RWPE2 (cell line): ENCODE measurements at regions not wholly inside any gene's neighbourhood (a gene's known extent, or its start where the extent isn't known, plus 50 kb on each side); places are given as distances from the start of the nearest gene placed in this dataset.

Experiments used
- ATAC-seq: fragments of 200-7000 bp; cut with Tn5 transposase; 3 replicates; pipeline ENCODE4 v1.9.1; 2021; ENCODE audit warnings: low read depth
- DNase-seq: peaks from one replicate; pipeline ENCODE4 v3.0.0-alpha.2; 2020; ENCODE audit warnings: low spot score
- H3K27ac ChIP-seq: fragments of 450-650 bp; 2 replicates; pipeline ENCODE4 v1.5.1; 2017; ENCODE audit warnings: mild to moderate bottlenecking; ENCODE audit not compliant: poor library complexity, severe bottlenecking
- H3K27me3 ChIP-seq: fragments of 250-450 bp; sonication (Bioruptor Pico); 2 replicates; pipeline ENCODE4 v1.5.1; 2021; ENCODE audit warnings: mild to moderate bottlenecking, moderate library complexity; ENCODE audit not compliant: insufficient read depth, poor library complexity, severe bottlenecking
- H3K36me3 ChIP-seq: fragments of 250-450 bp; sonication (Bioruptor Pico); 2 replicates; pipeline ENCODE4 v1.5.1; 2020; ENCODE audit warnings: low read depth, mild to moderate bottlenecking, moderate library complexity
- H3K4me1 ChIP-seq: fragments of 250-450 bp; sonication (Bioruptor Pico); 2 replicates; pipeline ENCODE4 v1.5.1; 2021; ENCODE audit warnings: mild to moderate bottlenecking, moderate library complexity; ENCODE audit not compliant: insufficient read depth, poor library complexity, severe bottlenecking
- H3K4me3 ChIP-seq: fragments of 250-450 bp; sonication (Bioruptor Pico); 2 replicates; pipeline ENCODE4 v1.5.1; 2021; ENCODE audit warnings: mild to moderate bottlenecking, moderate library complexity; ENCODE audit not compliant: severe bottlenecking
- H3K9me3 ChIP-seq: fragments of 250-450 bp; sonication (Bioruptor Pico); 2 replicates; pipeline ENCODE4 v1.5.1; 2021; ENCODE audit warnings: mild to moderate bottlenecking, moderate library complexity; ENCODE audit not compliant: severe bottlenecking
- CTCF ChIP-seq: fragments of 450-650 bp; IDR thresholded peaks from one replicate; pipeline ENCODE4 v1.5.1; 2017; ENCODE audit warnings: mild to moderate bottlenecking, moderate library complexity; ENCODE audit not compliant: poor library complexity, severe bottlenecking

- ATAC-seq (peak; percentile 26), DNase-seq (no peak)
- Histone ChIP-seq H3K4me1 (peaks cover 27% of the 10 kb centered on the region), H3K4me3 (no peak overlapping the region), H3K9me3 (no peaks in the 10 kb centered on the region), H3K27ac (no peak overlapping the region), H3K27me3 (no peaks in the 10 kb centered on the region), H3K36me3 (no peaks in the 10 kb centered on the region)
- no peak for TF ChIP-seq CTCF
Measured at GRCh38 chr20:40568200-40568599, 120.8 kb downstream of the MAFB start.

DNA sequence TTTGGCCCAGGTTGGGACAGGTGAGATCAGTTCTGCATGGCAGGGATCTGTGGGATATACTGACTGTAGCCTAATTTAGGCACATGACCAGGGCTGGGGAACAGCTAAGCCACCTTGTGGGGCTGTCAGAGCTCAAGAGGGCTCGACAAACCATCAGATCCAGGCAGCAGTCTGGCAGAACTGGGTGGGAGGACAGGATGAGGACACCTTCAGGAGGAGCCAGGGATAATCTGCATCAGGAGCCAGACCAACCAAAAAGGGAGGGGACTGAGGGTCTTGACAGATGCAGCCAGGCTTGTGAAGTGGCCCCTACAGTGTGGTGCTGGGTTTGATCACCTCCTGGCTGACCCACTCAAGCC lies 123.4 kb downstream of the MAFB start:
- no peaks in the 10 kb centered on the region for H3K9me3 ChIP-seq
- TF ChIP-seq CTCF: no peak
- ATAC-seq (no peak), DNase-seq (no peak)
- no peaks in the 10 kb centered on the region for H3K27me3 ChIP-seq
- H3K4me1 ChIP-seq: peaks cover 43% of the 10 kb centered on the region
- H3K27ac ChIP-seq: peak overlapping the region; percentile 76
- no peak overlapping the region for H3K4me3 ChIP-seq
- H3K36me3 ChIP-seq: no peaks in the 10 kb centered on the region

GRCh38 chr20:40565001-40565681 lies 123.9 kb downstream of the MAFB start:
- H3K9me3 ChIP-seq: no peaks in the 10 kb centered on the region
- ATAC-seq: peak; percentile 91
- peak; percentile 96 for DNase-seq
- no peaks in the 10 kb centered on the region for H3K27me3 ChIP-seq
- no peak for TF ChIP-seq CTCF
- H3K27ac ChIP-seq: peak overlapping the region; percentile 76
- H3K4me3 ChIP-seq: no peak overlapping the region
- no peaks in the 10 kb centered on the region for H3K36me3 ChIP-seq
- peaks cover 43% of the 10 kb centered on the region for H3K4me1 ChIP-seq

DNA sequence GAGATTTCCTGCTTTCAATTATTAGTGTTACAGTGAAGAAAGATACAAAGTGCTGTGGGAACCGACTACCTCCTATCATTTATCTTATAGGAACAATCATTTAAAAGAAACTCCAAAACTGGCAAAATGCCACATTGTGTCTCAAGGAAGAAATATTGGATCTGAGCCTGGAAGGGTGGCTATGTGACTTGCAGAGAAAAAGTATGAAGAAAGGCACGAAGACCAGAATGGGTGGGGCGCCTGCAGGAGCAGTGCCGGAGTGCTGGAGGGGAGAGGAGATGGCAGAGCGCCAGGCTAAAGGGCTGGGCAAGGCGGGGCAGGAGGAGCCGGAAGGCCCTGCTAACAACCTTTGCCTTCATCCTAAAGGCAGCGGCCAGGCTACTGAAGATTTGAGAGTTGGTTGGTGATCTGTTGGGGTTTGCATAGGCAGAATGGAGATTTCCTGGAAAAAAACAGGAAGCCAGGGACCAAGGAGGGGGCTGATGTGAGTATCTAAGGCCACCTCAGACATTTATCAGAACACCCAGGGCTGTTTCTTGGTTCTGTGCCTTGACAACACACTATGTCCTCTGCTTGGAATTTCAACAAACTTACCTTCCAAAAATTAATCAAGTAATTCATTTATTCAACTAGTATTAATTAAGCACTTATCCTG lies 125.6 kb downstream of the MAFB start:
- Histone ChIP-seq H3K4me1 (peaks cover 43% of the 10 kb centered on the region), H3K9me3 (no peaks in the 10 kb centered on the region), H3K4me3 (no peak overlapping the region), H3K27me3 (no peaks in the 10 kb centered on the region), H3K27ac (peak overlapping the region; percentile 76), H3K36me3 (no peaks in the 10 kb centered on the region)
- no peak for TF ChIP-seq CTCF
- ATAC-seq: peak; percentile 73
- DNase-seq: peak; percentile 100

DNA sequence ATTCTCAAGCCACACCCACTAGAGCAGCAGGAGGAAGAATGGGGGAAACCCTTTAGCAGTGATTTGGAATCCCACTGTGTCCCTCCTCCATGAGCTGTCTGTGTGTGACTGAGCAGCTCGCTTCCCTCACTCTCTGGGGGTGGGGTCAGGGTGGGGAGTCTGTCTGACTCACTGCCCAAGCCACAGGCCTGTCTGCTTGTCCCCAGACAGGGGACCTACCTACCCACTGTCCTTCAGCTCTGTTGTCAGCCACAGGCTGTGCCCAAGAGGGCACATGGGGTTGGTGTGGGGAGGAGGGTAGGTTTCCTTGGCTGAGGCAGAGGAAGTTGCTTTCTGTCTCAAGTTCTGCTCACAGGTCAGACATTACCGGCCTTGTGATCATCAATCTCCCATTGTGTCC lies 127.0 kb downstream of the MAFB start:
- no peaks in the 10 kb centered on the region for H3K9me3 ChIP-seq
- H3K4me1 ChIP-seq: peaks cover 43% of the 10 kb centered on the region
- H3K27ac ChIP-seq: peak overlapping the region; percentile 76
- H3K27me3 ChIP-seq: no peaks in the 10 kb centered on the region
- no peaks in the 10 kb centered on the region for H3K36me3 ChIP-seq
- TF ChIP-seq CTCF: no peak
- ATAC-seq (peak; percentile 24), DNase-seq (no peak)
- H3K4me3 ChIP-seq: no peak overlapping the region
